GM12878 (cell line): ENCODE measurements at regions not wholly inside any gene's neighbourhood (a gene's known extent, or its start where the extent isn't known, plus 50 kb on each side); places are given as distances from the start of the nearest gene placed in this dataset.

Experiments used
- BACH1 ChIP-seq: fragments of 450-650 bp; IDR thresholded peaks from 2 replicates; pipeline ENCODE4 v1.6.1; 2017; ENCODE audit warnings: mild to moderate bottlenecking, borderline replicate concordance
- CREM ChIP-seq: IDR thresholded peaks from 2 replicates; pipeline ENCODE4 v1.6.1; 2014; ENCODE audit warnings: antibody characterized with exemption, low read depth
- FOS ChIP-seq: IDR thresholded peaks from 3 replicates; pipeline ENCODE4 v1.6.1; 2011; ENCODE audit warnings: borderline replicate concordance; ENCODE audit not compliant: insufficient read length; ENCODE audit errors: extremely low read depth
- HDAC2 ChIP-seq: fragments of 200-600 bp; sonication (generic); IDR thresholded peaks from 2 replicates; pipeline ENCODE4 v1.6.1; 2017
- MXI1 ChIP-seq: fragments of 150-350 bp; IDR thresholded peaks from 2 replicates; pipeline ENCODE4 v1.6.1; 2011; ENCODE audit warnings: low read depth, mild to moderate bottlenecking, inconsistent platforms, low read length, improper control_type of control experiment
- MYB ChIP-seq: fragments of 150-350 bp; IDR thresholded peaks from 2 replicates; pipeline ENCODE4 v1.6.1; 2014; ENCODE audit warnings: mild to moderate bottlenecking, low read depth, low read length, borderline replicate concordance
- MYC ChIP-seq: IDR thresholded peaks from 2 replicates; pipeline ENCODE4 v1.6.1; 2011; ENCODE audit warnings: mild to moderate bottlenecking, low read length, moderate library complexity, inconsistent platforms; ENCODE audit not compliant: insufficient read depth, insufficient replicate concordance, insufficient read length, severe bottlenecking
- NFYB ChIP-seq: IDR thresholded peaks from 2 replicates; pipeline ENCODE4 v1.6.1; 2011; ENCODE audit warnings: low read depth, mild to moderate bottlenecking, low read length, improper control_type of control experiment, moderate library complexity; ENCODE audit not compliant: insufficient read depth
- NR2C1 ChIP-seq: fragments of 450-650 bp; IDR thresholded peaks from 2 replicates; pipeline ENCODE4 v1.6.1; 2017; ENCODE audit warnings: antibody characterized with exemption, mild to moderate bottlenecking, moderate library complexity
- POU2F2 ChIP-seq: IDR thresholded peaks from 3 replicates; pipeline ENCODE4 v1.6.1; 2011; ENCODE audit warnings: low read depth, mild to moderate bottlenecking, low read length, borderline replicate concordance
- RB1 ChIP-seq: fragments of 450-650 bp; formaldehyde crosslinking; IDR thresholded peaks from 2 replicates; pipeline ENCODE4 v1.6.1; 2017; ENCODE audit warnings: mild to moderate bottlenecking, borderline replicate concordance
- RBBP5 ChIP-seq: fragments of 200-600 bp; sonication (generic); conservative IDR thresholded peaks from 2 replicates; pipeline ENCODE4 v1.6.1; 2016
- RCOR1 ChIP-seq: conservative IDR thresholded peaks from 2 replicates; pipeline ENCODE4 v1.6.1; 2012; ENCODE audit warnings: low read depth, low read length, improper control_type of control experiment
- SIX5 ChIP-seq: IDR thresholded peaks from 2 replicates; pipeline ENCODE4 v1.6.1; 2011; ENCODE audit warnings: mild to moderate bottlenecking, low read depth, low read length, moderate library complexity; ENCODE audit not compliant: severe bottlenecking
- TBL1XR1 ChIP-seq: IDR thresholded peaks from 2 replicates; pipeline ENCODE4 v1.6.1; 2012; ENCODE audit warnings: low read depth, low read length, improper control_type of control experiment
- TCF12 ChIP-seq: IDR thresholded peaks from 2 replicates; pipeline ENCODE4 v1.6.1; 2011; ENCODE audit warnings: low read depth, mild to moderate bottlenecking, low read length
- ZBED1 ChIP-seq: IDR thresholded peaks from 2 replicates; pipeline ENCODE4 v1.6.1; 2016; ENCODE audit warnings: borderline replicate concordance
- ZNF207 ChIP-seq: fragments of 450-650 bp; IDR thresholded peaks from 2 replicates; pipeline ENCODE4 v1.6.1; 2014; ENCODE audit warnings: antibody characterized with exemption, mild to moderate bottlenecking, borderline replicate concordance
- TF ChIP-seq, protein P1 (sequence below): fragments of 450-650 bp; IDR thresholded peaks from 2 replicates; pipeline ENCODE4 v1.6.1; 2017; ENCODE audit warnings: mild to moderate bottlenecking, low read depth, inconsistent platforms; ENCODE audit not compliant: poor library complexity, severe bottlenecking
- TF ChIP-seq, protein P2 (sequence below): fragments of 450-650 bp; formaldehyde crosslinking; IDR thresholded peaks from 2 replicates; pipeline ENCODE4 v1.4.0; 2020; ENCODE audit warnings: mild to moderate bottlenecking, moderate library complexity
- TF ChIP-seq, protein P3 (sequence below): IDR thresholded peaks from 2 replicates; pipeline ENCODE4 v1.6.1; 2012; ENCODE audit warnings: low read length, inconsistent platforms
- TF ChIP-seq, protein P4 (sequence below): IDR thresholded peaks from 2 replicates; pipeline ENCODE4 v1.6.1; 2011; ENCODE audit warnings: low read depth, low read length, improper control_type of control experiment, borderline replicate concordance
- TF ChIP-seq, protein P5 (sequence below): fragments of 450-650 bp; IDR thresholded peaks from 2 replicates; pipeline ENCODE4 v1.6.1; 2016; ENCODE audit warnings: mild to moderate bottlenecking

DNA sequence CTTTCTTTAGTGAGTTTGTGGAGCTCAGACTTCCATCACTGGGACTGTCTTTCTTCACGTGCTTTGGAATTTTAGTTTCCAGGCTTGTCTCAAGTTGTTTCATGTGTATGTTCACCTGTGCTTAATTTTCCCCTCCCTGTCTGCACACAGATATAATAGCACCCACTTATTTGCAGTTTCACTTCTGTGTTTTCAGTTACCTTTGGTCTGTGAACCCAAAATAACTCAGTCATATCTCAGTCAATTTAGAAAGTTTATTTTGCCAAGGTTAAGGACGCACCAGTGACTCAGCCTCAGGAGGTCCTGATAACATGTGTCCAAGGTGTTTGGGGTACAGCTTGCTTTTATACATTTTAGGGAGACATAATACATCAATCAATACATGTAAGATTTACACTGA, 330.4 kb downstream of the ICE1 start (continued):
- no peak for TF ChIP-seq MYB
- no peak for TF ChIP-seq MXI1
- no peak for TF ChIP-seq MYC
- TF ChIP-seq NR2C1 = no peak
- peak; percentile 50; the same call in 1 of the 3 replicates for TF ChIP-seq POU2F2
- TF ChIP-seq, protein P1, sequence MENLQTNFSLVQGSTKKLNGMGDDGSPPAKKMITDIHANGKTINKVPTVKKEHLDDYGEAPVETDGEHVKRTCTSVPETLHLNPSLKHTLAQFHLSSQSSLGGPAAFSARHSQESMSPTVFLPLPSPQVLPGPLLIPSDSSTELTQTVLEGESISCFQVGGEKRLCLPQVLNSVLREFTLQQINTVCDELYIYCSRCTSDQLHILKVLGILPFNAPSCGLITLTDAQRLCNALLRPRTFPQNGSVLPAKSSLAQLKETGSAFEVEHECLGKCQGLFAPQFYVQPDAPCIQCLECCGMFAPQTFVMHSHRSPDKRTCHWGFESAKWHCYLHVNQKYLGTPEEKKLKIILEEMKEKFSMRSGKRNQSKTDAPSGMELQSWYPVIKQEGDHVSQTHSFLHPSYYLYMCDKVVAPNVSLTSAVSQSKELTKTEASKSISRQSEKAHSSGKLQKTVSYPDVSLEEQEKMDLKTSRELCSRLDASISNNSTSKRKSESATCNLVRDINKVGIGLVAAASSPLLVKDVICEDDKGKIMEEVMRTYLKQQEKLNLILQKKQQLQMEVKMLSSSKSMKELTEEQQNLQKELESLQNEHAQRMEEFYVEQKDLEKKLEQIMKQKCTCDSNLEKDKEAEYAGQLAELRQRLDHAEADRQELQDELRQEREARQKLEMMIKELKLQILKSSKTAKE = peak; percentile 93
- TF ChIP-seq, protein P2, sequence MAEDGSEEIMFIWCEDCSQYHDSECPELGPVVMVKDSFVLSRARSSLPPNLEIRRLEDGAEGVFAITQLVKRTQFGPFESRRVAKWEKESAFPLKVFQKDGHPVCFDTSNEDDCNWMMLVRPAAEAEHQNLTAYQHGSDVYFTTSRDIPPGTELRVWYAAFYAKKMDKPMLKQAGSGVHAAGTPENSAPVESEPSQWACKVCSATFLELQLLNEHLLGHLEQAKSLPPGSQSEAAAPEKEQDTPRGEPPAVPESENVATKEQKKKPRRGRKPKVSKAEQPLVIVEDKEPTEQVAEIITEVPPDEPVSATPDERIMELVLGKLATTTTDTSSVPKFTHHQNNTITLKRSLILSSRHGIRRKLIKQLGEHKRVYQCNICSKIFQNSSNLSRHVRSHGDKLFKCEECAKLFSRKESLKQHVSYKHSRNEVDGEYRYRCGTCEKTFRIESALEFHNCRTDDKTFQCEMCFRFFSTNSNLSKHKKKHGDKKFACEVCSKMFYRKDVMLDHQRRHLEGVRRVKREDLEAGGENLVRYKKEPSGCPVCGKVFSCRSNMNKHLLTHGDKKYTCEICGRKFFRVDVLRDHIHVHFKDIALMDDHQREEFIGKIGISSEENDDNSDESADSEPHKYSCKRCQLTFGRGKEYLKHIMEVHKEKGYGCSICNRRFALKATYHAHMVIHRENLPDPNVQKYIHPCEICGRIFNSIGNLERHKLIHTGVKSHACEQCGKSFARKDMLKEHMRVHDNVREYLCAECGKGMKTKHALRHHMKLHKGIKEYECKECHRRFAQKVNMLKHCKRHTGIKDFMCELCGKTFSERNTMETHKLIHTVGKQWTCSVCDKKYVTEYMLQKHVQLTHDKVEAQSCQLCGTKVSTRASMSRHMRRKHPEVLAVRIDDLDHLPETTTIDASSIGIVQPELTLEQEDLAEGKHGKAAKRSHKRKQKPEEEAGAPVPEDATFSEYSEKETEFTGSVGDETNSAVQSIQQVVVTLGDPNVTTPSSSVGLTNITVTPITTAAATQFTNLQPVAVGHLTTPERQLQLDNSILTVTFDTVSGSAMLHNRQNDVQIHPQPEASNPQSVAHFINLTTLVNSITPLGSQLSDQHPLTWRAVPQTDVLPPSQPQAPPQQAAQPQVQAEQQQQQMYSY = no peak
- no peak for TF ChIP-seq SIX5
- TF ChIP-seq ZBED1 = 0 out of 2 replicates have a peak, but pooled peaks have one; percentile 31
- no peak for TF ChIP-seq HDAC2
- TF ChIP-seq ZNF207 = no peak
- no peak for TF ChIP-seq RB1
- TF ChIP-seq FOS = no peak
- TF ChIP-seq RBBP5 = no peak
- peak; percentile 73 for TF ChIP-seq CREM
- no peak for TF ChIP-seq RCOR1
- TF ChIP-seq, protein P3, sequence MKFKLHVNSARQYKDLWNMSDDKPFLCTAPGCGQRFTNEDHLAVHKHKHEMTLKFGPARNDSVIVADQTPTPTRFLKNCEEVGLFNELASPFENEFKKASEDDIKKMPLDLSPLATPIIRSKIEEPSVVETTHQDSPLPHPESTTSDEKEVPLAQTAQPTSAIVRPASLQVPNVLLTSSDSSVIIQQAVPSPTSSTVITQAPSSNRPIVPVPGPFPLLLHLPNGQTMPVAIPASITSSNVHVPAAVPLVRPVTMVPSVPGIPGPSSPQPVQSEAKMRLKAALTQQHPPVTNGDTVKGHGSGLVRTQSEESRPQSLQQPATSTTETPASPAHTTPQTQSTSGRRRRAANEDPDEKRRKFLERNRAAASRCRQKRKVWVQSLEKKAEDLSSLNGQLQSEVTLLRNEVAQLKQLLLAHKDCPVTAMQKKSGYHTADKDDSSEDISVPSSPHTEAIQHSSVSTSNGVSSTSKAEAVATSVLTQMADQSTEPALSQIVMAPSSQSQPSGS = peak; percentile 81
- TF ChIP-seq, protein P4, sequence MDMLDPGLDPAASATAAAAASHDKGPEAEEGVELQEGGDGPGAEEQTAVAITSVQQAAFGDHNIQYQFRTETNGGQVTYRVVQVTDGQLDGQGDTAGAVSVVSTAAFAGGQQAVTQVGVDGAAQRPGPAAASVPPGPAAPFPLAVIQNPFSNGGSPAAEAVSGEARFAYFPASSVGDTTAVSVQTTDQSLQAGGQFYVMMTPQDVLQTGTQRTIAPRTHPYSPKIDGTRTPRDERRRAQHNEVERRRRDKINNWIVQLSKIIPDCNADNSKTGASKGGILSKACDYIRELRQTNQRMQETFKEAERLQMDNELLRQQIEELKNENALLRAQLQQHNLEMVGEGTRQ = no peak
- peak; percentile 82; the same call in 1 of the 2 replicates for TF ChIP-seq BACH1
- 0 out of 2 replicates have a peak, but pooled peaks have one; percentile 52 for TF ChIP-seq TCF12
- no peak for TF ChIP-seq NFYB
- TF ChIP-seq, protein P5, sequence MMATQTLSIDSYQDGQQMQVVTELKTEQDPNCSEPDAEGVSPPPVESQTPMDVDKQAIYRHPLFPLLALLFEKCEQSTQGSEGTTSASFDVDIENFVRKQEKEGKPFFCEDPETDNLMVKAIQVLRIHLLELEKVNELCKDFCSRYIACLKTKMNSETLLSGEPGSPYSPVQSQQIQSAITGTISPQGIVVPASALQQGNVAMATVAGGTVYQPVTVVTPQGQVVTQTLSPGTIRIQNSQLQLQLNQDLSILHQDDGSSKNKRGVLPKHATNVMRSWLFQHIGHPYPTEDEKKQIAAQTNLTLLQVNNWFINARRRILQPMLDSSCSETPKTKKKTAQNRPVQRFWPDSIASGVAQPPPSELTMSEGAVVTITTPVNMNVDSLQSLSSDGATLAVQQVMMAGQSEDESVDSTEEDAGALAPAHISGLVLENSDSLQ = peak; percentile 5; the same call in 1 of the 2 replicates
- TF ChIP-seq TBL1XR1 = peak; percentile 84; the same call in 1 of the 2 replicates
